GM21360 (cell line): ENCODE measurements at regions not wholly inside any gene's neighbourhood (a gene's known extent, or its start where the extent isn't known, plus 50 kb on each side); places are given as distances from the start of the nearest gene placed in this dataset.
"Not testable (repeated sequence)": the region's sequence is repeated elsewhere in the genome, so short reads cannot be mapped to it uniquely, and the experiment has no call there.

ENCODE experiments used
- ATAC-seq: cut with Tn5 transposase; IDR thresholded peaks from one replicate; pipeline ENCODE4 v1.9.1; 2021; ENCODE audit warnings: mild to moderate bottlenecking, moderate library complexity; ENCODE audit not compliant: unreplicated experiment

DNA sequence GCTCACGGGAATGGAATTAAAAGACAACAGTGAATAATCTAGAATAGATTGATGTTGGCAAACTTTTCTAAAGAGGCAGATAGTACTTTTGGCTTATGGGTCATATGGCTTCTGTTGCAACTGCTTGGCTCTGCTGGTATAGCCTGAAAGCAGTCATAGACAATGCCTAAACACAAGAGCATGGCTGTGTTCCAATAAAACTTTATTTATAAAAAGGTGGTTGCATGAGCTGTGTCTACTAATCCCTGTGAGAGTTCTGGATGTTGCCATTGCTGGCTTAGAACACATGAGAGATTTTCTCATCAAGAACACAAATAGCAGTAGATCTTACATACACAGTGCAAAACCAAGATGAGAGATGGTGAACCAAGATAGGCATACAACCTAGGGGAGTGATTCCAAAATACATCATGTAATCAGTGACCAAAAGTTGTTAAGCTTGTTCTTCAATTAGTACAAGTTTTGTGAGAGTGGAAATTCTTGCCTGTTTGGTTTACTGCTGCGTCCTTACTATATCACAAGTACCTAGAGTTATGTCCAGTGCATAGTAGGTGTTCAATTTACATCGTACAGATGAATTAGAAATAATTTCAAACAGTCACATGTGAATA lies 380.0 kb downstream of the METTL4 start:
- ATAC-seq, result no peak

DNA sequence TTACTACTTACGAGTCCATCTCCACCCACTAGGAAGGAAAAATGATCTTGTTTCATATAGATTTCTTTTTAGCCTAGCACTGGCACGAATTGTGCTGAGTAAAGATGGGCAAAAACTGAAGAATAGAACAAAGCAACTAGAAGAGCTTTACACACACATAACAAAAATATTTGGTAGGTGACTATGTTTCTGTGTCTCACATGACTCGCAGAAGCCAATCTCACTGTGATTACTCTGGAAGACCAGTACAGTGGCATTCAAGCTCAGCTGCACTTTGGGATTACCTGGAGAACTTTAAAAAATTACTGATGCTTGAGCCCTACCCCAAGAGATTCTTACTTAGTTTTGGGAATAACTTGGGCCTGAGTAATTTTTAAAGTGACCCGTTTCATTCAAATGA lies 378.7 kb downstream of the METTL4 start:
- ATAC-seq, result no peak

DNA sequence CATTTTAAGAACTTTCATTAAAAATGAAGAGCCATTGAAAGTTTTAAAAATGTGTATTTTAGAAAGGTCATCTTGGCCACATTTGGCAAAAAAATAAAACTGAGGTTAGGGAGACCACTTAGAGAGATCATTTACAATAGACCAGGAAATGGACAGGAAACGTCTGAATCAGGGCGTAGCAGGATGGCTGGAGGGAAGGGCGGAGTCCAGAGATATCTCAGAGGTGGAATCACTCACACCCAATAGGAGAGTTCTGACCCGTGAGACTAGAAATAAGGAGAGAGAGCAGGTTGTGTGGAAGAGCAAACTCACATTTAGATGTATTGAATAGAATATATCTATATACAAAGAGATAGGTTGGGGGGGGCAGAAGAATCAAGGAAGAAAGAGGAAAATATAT lies 373.4 kb downstream of the METTL4 start:
- ATAC-seq, result no peak

DNA sequence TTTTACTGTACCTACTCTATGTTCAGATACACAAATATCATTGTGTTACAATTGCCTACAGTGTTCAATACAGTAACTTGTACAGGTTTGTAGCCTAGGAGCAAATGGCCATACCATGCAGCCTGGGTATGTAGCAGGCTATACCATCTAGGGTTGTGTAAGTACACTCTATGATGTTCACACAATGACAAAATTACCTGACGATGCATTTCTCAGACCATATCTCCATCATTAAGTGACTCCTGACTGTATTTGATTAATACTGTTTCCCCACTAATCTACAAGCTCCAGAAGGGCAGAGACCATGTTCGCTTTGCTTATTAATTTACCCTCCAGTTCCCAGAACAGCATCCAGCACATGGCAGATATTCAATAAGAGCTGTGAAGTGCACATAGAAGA lies 372.2 kb downstream of the METTL4 start:
- ATAC-seq, result no peak

DNA sequence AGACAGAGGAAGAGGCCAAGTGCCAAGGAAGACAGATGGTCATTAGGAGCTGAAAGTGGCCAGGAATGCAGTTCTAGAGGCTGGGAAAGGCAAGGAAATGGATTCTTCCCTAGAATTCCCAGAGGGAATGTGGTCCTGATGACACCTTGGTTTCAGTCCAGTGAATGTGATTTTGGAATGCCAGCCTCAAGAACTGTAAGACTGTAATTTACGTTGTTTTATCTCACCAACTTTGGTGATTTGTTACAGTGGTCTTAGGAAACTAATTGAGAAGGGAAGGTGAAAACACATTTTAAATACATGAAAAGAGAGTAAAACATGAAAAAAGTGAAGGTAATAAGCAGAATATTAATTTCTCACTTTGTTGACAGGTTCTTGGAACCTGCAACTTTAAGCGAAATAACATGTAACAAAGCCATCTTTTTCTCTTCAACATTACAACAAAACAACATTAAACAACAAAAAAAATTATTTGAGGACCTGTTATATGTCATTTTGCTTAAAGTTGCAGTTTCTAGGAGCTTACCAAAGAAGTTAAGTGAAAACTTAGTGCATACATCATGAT lies 370.2 kb downstream of the METTL4 start:
- no peak for ATAC-seq

DNA sequence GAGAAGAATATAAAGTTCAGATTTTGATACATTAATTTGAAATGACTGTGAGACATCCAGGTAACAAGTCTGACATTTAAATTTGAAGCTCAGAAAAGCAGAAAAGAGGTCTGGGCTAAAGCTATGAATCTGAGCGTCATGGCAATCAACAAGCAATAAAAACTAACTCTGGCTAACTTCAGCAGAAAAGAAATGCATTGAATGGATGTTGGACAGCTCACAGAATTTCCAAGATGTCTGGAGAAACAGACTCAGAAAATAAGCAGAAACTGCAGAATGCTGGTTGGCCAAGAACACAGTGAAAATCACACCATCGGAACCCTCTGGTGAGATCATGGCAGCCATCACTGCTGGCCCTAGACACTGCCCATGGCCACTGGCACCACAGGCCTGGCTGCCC lies 366.6 kb downstream of the METTL4 start:
- ATAC-seq, result no peak

DNA sequence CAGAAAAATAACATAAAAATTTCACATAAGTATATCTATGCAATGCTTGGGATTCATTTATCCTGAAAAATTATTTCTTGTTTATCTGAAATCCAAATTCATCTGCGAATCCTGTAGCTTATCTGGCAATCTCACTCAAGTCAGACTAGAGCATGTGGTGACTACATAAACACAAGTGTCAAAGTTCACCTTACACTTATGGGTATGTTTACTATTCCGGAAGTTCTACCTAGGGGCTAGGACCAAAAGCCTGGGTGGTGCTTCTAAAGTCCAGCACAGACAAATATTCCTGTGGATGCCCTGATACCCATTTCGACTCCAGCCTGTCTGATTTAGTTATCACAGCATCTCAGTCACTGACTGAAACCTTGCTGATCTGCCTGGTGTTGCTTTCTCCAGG lies 364.0 kb downstream of the METTL4 start:
- no peak for ATAC-seq

DNA sequence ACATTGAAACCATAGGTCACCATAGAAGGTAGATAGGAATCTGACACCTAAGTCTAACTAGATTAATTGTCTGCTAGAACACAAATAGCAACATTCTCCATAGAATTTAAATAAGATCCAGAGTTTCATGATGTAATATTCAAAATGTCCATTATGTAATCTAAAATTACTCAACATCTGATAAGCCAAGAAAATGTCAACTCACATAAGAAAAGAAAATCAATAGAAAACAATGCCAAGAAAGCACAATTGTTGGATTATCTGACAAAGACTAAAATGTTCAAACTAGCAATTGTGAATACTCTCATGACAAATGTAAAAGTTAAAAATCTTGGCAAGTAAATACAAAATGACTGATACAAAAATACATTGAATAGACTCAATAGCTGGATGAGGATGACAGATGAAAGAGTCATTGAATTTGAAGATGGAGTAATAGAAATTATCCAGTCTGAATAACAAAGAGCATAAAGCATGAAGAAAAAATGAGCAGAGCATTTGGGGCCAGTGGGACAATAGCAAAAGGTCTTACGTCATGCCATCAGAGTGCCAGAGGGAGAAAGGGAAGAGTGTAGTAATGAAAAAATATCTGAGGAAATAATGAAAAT lies 358.6 kb downstream of the METTL4 start:
- ATAC-seq, result no peak

DNA sequence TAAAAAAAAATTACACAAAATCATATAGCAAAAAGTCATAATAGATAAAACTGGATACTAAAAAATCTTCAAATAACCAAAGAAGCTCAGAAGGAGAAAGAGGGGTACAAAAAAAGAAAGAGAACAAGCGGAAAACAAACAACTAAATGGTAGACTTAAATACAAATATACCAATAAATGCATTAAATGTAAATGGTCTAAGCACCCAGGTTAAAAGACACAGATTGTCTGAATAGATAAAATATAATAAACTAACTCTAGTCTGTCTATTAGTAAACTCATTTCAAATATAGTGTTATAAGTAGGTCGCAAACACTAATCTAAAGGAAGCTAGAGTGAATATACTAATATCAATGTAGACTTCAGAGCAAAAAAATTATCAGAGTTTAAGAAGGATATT lies 357.4 kb downstream of the METTL4 start:
- ATAC-seq, result no peak

DNA sequence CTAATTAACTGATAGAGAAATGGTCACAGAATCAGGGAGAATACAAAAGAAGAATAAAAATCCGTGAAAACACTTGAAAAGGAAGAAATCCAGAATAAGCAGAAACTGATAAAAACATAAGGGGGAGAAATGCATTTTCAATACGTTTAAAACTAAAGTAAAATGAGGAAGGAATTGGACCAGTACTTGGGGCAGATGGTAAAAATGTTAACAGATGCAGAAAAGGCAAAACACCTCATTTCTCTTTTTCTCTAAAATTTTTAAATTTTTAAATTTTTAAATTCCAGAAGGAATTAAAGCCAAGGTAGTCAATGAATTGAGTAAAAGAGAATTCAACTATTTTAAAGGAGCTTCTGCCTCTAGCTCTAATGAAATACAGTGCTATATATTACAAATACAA lies 353.9 kb downstream of the METTL4 start:
- no peak for ATAC-seq

DNA sequence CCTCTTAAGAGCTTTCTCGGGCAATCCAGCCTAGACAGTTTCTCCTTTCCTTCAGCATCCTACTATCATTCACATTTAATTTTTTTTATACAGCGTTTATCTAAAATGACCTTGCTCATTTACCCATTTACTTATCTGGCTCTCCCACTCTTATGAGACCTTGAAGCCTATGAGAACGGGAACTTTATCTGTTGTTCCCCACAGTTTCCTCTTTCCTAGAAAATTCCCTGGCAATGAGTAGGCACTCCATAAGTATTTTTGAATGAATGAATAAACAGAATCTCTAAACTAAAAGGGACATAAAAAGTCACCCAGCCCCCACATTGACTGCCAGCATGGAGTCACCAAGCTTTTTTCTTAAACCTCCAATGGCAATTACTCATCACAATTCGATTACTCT lies 353.2 kb downstream of the METTL4 start:
- ATAC-seq, result no peak

DNA sequence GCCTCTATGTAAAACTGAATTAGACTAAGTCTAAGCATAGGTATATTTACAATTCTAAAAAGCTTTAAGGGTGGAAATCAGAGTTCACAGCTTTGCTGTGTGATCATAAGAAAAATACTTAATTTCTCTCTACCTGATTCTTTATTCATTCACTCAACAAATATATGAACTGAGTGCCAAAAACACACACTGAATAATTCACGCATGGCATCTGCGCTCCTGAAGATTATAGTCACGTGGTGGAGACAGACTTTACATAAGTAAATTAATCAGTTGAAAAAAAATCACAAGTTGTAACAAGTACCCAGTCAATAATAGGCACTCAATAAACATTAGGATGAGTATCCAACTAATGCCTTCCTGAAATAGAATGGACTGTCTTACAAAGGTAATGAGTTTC lies 351.6 kb downstream of the METTL4 start:
- no peak for ATAC-seq

DNA sequence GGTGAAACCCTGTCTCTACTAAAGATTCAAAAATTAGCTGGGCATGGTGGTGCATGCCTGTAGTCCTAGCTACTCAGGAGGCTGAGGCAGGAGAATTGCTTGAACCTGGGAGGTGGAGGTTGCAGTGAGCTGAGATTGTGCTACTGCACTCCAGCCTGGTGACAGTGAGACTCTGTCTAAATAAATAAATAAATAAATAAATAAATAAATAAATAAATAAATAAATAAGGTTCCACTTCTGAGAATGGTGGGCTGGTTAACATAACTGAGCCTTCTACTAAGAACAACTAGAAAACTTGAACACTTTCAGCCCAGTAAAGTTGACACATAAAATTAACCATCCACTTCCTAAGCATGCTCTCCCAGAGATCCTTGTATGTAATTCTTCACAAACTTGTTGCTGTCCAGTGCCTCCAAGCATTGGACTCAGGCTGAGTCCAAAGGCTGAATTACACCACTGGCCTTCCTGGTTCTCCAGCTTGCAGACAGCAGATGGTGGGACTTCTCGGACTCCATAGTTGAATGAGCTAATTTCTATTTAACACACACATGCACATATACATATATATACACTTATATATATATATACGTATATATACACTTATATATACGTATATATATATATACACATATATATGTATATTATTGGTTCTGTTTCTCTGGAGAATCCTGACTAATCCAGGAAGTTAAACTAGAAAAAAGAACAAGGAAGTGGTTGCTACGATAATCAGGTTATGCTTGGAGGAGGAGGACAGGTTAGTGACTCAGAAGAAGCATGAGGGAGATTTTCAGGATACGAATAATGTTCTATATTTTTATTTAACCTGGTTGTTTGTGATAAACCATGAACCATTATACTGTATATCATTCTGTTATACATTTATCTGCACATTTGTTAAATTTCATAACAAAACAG lies 348.8 kb downstream of the METTL4 start:
- no peak for ATAC-seq

DNA sequence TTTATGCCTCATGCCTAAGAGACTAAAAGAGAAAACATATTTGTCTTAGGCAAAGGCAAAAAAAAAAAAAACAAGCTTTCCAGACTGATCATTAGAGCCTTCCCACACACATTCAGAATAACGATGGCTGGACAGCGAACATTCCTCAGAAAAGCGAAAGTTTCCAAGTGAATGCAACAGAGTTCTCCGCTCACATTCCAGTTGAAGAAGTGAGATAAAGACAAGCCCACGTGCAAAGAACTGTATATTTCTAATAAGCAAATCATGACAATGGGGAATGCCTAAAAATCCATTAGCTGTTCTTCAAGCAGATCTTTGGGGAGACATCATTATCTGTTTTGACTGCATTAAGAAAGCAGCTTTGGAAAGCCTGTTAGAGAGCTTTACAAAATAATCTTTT lies 347.9 kb downstream of the METTL4 start:
- no peak for ATAC-seq

DNA sequence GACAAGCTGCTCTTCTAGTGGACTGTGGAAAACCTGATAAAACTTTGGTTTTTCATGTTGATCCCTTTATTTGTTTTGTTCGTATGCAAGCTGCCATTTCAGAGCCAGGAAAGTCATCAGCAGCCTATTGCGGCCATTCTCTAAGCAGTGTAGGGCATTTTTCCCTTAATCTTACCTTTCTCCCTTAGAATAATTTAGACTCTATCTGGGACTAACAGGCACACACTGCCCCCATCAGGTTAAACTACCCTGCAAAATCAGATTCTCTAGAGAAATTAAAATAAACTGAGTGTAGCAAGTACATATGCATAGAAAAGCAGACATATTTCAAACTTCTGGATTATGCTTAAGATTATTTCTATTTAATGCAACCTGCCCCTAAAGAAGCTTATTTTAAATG lies 347.5 kb downstream of the METTL4 start:
- ATAC-seq, result no peak

DNA sequence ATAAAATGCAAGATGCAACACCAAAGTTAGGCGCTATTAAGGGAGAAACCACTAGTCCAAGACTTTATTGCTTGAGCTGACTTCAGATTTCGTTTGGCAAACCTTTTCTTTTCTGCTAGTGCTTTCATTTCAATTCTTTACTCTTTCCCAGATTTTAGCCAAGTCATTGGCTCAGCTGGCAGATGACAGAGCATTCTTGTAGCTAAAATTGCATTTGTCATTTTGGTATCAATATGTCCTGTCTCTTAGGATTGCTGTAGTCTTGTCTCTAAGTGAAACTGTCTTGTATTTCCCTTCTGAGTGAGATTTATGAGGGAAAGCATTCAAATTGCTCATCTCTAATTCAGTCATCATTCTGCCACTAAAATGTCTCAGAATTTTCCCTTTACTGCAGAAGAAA lies 335.1 kb downstream of the METTL4 start:
- ATAC-seq, result no peak

DNA sequence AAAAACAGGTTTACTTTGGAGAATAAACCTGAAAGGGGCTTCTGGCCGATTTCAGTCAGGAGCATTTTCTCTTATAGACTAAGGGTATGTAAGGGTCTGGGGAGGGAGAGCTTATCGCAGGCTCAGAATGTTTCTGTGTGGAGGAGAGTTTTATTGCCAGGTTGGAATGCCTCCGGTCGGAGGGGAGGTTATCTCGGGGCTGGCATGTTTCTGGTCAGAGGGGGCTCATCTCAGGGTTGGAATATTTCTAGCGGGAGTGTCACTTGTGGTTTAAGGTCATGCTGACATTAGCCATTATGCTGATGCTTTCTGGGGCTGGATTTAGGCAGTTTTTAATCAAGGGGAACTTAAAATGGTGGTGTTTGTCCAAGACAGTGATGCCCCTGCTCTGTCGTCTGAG lies 333.6 kb downstream of the METTL4 start:
- ATAC-seq, result no peak

DNA sequence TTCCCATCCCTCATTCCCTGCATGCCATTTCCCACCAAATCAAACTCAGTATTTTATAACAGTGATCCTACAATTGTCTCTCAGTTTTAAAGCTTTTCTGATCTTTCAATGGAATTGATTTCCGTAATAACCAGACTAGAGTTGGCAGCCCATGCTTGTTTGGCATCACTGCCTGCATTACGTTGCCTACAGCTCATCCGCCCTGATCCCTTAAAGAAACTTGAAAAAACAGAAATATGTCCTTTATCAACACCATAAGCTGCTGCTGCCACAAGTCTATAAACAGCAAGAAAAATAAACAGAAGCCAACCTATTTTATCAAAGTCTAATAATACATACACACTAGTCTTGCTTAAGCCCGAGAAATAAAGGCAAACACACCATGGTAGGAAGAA lies 331.0 kb downstream of the METTL4 start:
- ATAC-seq, result no peak

DNA sequence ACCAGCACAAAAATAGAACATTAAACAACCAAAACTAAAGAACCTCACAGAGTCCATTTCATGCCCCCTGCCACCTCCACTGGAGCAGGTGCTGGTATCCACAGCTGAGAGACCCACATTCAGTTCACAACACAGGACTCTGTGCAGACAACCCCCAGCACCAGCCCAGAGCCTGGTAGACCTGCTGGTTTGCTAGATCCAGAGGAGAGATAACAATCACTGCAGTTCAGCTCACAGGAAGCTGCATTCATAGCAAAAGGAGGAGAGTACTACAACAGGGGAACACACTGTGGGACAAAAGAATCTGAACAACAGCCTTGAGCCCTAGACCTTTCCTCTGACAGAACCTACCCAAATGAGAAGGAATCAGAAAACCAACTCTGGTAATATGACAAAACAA lies 326.7 kb downstream of the METTL4 start:
- no peak for ATAC-seq

DNA sequence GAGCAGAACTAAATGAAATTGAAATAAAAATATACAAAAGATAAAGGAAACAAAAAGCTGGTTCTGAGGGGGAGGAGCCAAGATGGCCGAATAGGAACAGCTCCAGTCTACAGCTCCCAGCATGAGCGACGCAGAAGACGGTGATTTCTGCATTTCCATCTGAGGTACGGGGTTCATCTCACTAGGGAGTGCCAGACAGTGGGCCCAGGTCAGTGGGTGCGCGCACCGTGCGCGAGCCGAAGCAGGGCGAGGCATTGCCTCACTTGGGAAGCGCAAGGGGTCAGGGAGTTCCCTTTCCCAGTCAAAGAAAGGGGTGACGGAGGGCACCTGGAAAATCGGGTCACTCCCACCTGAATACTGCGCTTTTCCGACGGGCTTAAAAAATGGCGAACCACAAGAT lies 324.2 kb downstream of the METTL4 start:
- not testable (repeated sequence) for ATAC-seq

DNA sequence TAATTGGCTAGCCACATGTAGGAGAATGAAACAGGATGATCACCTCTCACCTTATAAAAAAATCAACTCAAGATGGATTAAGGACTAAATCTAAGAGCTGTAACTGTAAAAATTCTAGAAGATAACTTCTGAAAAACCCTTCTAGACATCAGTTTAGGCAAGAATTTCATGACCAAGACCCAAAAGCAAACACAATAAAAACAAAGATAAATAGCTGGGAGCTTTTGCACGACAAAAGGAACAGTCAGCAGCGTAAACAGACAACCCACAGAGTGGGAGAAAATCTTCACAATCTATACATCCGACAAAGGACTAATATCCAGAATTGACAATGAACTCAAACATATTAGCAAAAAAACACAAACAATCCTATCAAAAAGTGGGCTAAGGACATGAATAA lies 316.3 kb downstream of the METTL4 start:
- no peak for ATAC-seq

DNA sequence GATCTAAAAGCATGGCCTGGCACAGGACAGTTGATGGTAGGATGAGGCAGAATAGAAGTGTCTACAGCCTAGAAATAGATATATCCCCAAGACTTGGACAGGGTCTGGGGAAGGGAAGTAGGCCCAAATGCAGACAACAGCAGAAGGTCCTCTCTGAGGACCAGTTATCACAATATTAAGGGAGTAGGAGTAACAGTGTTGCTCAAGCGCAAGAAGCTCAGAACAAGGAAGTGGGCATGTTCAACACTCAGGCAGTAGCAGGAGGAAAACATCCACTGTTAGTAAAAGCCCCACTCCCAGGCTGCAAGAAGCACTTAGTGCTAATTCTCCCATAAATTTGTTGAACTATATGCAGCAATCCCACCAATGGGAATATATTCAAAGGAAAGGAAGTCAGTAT lies 314.7 kb downstream of the METTL4 start:
- ATAC-seq, result no peak
